ENCODE measurements at regions not wholly inside any gene's neighbourhood (a gene's known extent, or its start where the extent isn't known, plus 50 kb on each side); places are given as distances from the start of the nearest gene placed in this dataset.

DNA sequence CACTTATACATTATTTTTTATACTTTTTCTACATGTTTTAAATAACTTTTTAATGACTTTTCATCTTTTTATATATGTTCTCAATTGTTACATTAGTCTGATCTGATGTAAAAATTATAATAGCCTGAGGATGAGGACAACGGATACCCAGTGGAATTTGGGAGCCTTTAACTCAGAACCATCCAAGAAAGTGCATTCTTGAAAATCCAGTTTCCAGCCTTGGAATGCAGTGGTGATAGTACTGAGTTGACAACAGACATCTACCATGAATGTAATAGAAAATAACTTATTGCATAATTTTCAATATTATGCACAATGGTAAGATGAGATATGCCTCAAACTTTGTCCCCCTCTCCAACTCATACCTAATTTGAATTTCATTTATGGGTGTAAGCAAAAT, 120.7 kb upstream of the ZC3H15 start:
- TF ChIP-seq CTCF (IDR thresholded peaks at IDR 0.05): no peak
- no peak for TF ChIP-seq POLR2A (IDR thresholded peaks at IDR 0.05)
- TF ChIP-seq EP300 (IDR thresholded peaks at IDR 0.05): no peak
